HepG2 (cell line): ENCODE measurements at regions not wholly inside any gene's neighbourhood (a gene's known extent, or its start where the extent isn't known, plus 50 kb on each side); places are given as distances from the start of the nearest gene placed in this dataset.

ENCODE experiments used
- AGO2 ChIP-seq: fragments of 200-400 bp; formaldehyde crosslinking; optimal IDR thresholded peaks from 2 replicates; pipeline ENCODE3; 2017; ENCODE audit warnings: mild to moderate bottlenecking, low read depth, low read length, moderate library complexity
- BHLHE40 ChIP-seq: IDR thresholded peaks from 2 replicates; pipeline ENCODE4 v1.6.1; 2011; ENCODE audit warnings: low read length, improper control_type of control experiment
- CBX1 ChIP-seq: IDR thresholded peaks from one replicate; pipeline ENCODE4 v1.6.1; 2016; ENCODE audit warnings: antibody characterized with exemption, low read depth
- TF ChIP-seq, protein P1 (sequence below): sonication (generic); formaldehyde crosslinking; IDR thresholded peaks from 2 replicates; pipeline ENCODE4 v1.5.0; 2020; ENCODE audit warnings: mild to moderate bottlenecking, missing genetic modification reagents, moderate library complexity
- TF ChIP-seq, protein P2 (sequence below): sonication (generic); formaldehyde crosslinking; IDR thresholded peaks from 2 replicates; pipeline ENCODE4 v1.5.0; 2020; ENCODE audit warnings: mild to moderate bottlenecking, low read depth, missing genetic modification reagents, borderline replicate concordance

DNA sequence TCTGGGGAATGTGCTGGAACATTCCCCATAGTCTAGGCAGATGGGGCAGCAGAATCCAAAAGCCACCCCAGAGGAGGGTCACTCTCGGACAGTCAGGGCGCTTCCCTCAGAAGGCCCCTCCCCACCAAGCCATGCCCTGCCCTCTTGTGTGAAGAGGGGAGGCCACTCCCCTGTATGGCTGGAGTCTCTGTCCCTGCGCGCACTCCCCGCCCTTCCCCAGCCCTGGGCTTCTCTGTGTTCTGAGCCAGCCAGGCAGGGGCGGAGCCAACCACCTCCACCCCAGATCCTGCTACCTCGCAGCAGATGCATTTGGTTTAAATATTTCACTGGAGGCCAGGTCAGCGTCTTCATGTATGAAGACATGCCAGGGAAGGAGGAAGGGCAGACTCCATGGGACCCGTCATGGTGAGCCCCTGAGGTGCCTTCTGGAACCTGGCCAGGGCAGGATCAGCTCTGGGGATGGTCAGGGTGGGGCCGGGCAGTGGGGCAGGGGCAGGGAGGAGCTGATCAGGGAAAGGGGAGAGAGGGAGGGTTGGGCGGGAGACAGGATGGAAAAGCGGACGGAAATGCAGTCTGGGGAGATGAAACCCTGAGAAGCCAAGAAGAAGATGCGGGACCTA, 107.3 kb downstream of the ADRA2C start:
- TF ChIP-seq, protein P1, sequence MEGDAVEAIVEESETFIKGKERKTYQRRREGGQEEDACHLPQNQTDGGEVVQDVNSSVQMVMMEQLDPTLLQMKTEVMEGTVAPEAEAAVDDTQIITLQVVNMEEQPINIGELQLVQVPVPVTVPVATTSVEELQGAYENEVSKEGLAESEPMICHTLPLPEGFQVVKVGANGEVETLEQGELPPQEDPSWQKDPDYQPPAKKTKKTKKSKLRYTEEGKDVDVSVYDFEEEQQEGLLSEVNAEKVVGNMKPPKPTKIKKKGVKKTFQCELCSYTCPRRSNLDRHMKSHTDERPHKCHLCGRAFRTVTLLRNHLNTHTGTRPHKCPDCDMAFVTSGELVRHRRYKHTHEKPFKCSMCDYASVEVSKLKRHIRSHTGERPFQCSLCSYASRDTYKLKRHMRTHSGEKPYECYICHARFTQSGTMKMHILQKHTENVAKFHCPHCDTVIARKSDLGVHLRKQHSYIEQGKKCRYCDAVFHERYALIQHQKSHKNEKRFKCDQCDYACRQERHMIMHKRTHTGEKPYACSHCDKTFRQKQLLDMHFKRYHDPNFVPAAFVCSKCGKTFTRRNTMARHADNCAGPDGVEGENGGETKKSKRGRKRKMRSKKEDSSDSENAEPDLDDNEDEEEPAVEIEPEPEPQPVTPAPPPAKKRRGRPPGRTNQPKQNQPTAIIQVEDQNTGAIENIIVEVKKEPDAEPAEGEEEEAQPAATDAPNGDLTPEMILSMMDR (CRISPR knock-in tag) = no peak
- TF ChIP-seq, protein P2, sequence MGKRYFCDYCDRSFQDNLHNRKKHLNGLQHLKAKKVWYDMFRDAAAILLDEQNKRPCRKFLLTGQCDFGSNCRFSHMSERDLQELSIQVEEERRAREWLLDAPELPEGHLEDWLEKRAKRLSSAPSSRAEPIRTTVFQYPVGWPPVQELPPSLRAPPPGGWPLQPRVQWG (CRISPR knock-in tag) = no peak
- TF ChIP-seq CBX1 = no peak
- no peak for TF ChIP-seq BHLHE40
- no peak for TF ChIP-seq AGO2
